Endometrium (tissue), 2 donors: ENCODE measurements at regions not wholly inside any gene's neighbourhood (a gene's known extent, or its start where the extent isn't known, plus 50 kb on each side); places are given as distances from the start of the nearest gene placed in this dataset.
"Not testable (repeated sequence)": the region's sequence is repeated elsewhere in the genome, so short reads cannot be mapped to it uniquely, and the experiment has no call there.

Experiments used
- FAIRE-seq: peaks from 2 replicates; lab custom pipeline; 2012; peaks lifted over from hg19 to GRCh38; lab: Jason Lieb, UNC
- donor health status: control.
- donor health status: control.

GRCh38 chr13:44704811-44705210, 128.7 kb upstream of the TSC22D1 start:
- FAIRE-seq = not testable (repeated sequence)

- FAIRE-seq = no peak
Measured at GRCh38 chr13:44703371-44703770, 127.2 kb upstream of the TSC22D1 start.

- FAIRE-seq = no peak
Measured at GRCh38 chr13:44698066-44698465, 121.9 kb upstream of the TSC22D1 start.

GRCh38 chr13:44697058-44697457, 120.9 kb upstream of the TSC22D1 start:
- no peak for FAIRE-seq

GRCh38 chr13:44695520-44695919, 119.4 kb upstream of the TSC22D1 start:
- no peak for FAIRE-seq

- no peak for FAIRE-seq
Measured at GRCh38 chr13:44694842-44695241, 118.7 kb upstream of the TSC22D1 start.

GRCh38 chr13:44694291-44694690, 118.2 kb upstream of the TSC22D1 start:
- no peak for FAIRE-seq

GRCh38 chr13:44693156-44693764, 117.1 kb upstream of the TSC22D1 start:
- FAIRE-seq = no peak

DNA sequence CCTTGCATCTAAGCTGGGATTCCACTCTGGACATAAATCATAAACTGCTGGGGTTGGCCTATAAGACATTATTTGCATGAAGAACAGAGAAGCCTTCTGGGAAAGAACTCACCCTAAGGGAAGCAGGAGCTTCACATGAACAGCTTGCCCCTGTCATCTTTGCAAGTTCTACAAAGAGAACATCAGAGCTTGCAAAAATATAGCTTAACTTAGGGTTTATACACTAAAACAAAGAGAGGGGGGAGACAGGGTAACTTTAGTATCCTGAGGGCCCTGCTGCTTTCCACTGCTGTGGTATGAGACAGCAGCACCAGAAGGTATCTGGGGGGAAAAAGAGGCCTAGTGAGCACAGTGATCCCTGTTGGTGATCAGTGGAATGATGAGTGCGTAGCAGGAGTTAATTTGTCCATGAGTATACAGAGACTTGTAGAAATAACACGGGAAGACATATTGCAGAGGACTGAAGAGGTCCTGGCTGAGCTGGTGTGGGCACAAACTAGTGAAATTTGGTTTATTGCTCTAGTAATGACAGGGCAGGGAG, 116.1 kb upstream of the TSC22D1 start:
- FAIRE-seq = no peak

DNA sequence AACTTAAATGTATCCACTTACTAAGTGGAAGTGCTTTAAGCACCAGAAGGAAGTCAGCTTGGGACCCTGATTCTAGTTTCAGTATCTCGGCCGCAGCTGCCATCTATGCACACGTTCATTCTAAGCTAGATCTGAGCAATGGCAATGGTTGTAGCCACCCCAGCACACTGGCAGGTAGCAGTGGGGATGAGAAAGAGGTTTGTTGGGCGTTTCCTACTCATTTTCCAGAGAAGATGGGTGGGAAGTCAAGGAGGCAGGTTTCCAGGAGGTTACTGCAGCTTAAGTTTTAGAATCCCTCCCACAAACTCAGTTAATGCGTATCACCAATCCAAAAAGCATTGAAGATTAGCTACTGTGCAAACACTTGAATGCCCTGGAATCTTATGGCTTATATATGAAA, 114.2 kb upstream of the TSC22D1 start:
- FAIRE-seq = no peak

GRCh38 chr13:44688652-44689051, 112.5 kb upstream of the TSC22D1 start:
- no peak for FAIRE-seq

- no peak for FAIRE-seq
Measured at GRCh38 chr13:44686531-44686934, 110.4 kb upstream of the TSC22D1 start.

DNA sequence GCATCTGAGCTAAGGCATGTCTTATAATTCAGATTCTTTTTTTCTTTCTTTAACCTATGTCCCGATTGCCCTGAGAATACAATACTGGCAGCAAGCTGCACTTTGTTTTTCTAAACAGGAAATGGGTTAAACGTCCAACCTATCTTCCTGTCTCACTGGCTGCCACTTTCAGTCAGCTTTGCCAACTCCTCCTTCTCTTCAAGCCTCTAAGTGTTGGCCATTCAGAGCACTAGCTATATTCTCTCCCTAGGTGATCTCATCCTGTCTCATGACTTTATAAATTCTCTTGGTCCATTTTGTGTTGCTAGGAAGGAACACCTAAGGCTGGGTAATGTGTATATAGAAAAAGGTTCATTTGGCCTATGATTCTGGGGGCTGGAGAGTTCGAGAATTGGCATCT, 109.5 kb upstream of the TSC22D1 start:
- no peak for FAIRE-seq

GRCh38 chr13:44682416-44682815, 106.3 kb upstream of the TSC22D1 start:
- not testable (repeated sequence) for FAIRE-seq

GRCh38 chr13:44680746-44681355, 104.7 kb upstream of the TSC22D1 start:
- no peak for FAIRE-seq

DNA sequence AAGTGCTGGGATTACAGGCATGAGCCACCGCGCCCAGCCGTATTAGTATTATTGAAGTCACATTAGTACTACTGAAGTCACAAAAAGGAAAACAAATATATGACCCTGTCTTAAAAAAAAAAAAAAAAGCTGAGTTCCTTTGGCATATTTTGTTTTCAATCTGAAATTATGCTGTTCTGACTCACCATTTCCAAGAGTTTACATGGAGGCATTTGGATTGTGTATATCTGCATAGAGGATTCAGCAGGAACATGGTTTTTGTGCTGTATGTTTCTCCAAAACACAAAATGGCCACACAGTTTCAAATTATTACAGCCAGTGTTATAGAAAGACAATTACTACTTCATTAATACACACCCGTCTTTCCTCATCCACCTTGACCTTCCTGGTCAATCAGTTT, 103.5 kb upstream of the TSC22D1 start:
- FAIRE-seq = no peak

DNA sequence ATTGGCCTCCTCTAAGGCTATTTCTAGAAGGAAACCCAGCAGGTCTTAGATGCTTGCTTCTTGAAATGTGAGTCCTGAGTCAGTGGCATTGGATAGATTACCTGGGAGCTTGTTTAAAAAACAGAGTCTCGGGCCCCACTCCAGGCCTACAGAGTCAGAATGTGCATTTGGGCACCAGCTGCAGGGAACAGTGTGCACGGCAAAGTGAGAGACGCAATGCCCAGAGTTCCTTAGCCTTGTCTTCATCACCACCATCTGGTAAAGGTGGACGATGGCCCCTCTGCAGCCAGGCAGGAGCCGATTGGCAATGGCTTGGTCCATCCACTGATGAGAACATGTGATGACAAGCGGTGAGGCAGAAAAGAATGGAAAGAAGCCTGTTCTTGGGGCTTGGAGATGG, 102.1 kb upstream of the TSC22D1 start:
- FAIRE-seq = no peak

GRCh38 chr13:44676534-44676933, 100.4 kb upstream of the TSC22D1 start:
- no peak for FAIRE-seq

DNA sequence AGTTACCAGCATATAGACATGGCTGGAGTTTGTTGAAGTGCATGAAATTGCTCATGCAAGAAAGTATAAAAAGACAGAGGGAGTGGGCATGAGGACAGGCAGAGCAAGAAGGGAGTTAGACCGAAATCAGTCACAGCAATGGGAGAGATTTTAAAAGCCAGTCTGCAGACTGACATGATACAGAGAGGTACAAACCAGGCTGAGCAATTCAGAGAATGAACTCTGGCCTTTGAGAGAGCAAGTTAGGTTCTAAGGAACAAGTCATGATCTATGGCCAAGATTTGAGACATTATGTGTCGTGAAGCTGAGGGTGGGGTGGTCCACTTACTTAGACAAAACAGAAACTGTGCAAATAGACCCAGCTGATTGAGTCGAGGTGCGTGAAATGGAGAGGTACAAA, 93.4 kb upstream of the TSC22D1 start:
- FAIRE-seq = no peak

DNA sequence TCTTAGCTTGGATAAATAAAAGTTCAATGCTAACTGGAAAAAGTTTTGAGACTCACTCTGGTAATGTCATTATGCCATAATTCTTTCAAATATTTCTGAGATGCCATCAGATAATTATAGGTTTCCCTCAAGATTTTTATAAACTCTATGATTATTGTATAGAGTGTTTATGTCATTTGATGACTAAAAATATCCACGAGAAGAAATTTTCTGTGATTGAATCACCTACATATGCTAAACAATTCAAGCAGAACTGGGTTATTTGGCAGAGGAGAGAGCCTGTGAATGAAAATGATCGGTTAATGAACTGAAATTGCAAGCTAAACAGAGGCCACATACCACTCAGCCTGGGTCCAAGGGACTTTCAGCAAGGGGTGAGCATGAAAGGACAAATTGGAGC, 92.6 kb upstream of the TSC22D1 start:
- FAIRE-seq = no peak

DNA sequence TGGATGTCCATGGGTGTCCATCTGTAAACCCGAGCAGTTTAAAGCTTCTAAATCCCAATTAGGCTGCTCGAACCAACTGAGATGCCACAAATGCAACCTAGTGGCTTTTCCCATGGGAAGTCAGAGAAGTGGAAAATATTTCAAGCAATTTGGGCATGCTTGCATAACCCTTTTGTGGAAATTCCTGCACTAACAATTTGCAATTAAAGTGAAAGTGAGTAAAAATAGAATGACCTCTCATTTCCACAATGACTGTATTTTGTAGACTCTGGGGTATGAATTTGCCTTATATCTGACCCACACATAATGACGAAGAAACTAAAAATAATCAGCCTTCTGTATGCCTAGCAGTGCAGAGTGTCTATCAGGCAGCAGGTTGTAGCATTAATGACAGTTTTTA, 91.8 kb upstream of the TSC22D1 start:
- no peak for FAIRE-seq

- FAIRE-seq = not testable (repeated sequence)
Measured at GRCh38 chr13:44666538-44666937, 90.4 kb upstream of the TSC22D1 start.

DNA sequence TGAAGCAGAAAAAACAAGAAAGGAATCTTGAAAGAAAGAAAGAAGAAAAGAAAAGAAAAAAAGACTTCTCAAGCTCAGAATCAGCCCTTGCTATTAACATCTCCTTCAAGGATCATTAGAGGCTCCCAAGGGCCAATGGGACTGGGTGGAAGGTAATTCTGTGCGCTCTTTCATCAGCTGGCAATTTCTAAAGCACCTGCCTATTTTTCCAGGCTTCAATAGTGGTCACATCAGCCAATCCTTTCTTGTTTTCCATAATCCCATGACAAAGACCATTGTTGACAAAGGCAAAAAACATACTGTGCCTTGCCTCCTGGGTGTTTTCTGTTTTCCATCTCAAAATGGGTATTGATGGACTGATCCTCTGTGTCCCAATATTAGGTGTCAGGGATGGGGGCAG, 88.2 kb upstream of the TSC22D1 start:
- FAIRE-seq = no peak

DNA sequence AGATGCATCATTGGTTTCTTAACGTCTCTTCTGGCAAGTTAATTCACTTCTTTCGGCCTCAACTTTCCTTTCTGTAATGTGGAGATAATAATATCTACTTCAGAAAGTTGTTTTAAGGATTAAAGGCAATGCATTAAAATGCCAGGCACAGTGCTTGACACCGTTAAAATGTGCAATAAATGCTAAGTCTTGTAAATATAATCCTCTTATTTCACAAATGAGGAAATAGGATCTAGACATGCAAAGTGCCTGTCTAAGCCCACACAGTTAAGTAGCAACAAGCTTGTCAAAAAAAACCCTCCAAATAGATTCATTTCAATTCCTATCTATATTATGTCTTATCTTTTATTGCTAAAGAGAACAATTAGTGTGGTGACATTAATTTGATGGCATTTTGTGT, 86.4 kb upstream of the TSC22D1 start:
- FAIRE-seq = no peak
